Panc1 (cell line): ENCODE measurements at regions not wholly inside any gene's neighbourhood (a gene's known extent, or its start where the extent isn't known, plus 50 kb on each side); places are given as distances from the start of the nearest gene placed in this dataset.

Experiments used
- ATAC-seq: fragments of 200-7000 bp; cut with Tn5 transposase; 2 replicates; pipeline ENCODE4 v1.9.1; 2020; ENCODE audit warnings: mild to moderate bottlenecking, moderate library complexity
- BruUV-seq: library from RNA; stranded (reverse); fragments of 400-500 nt; replicated peaks from 2 replicates; lab custom pipeline; 2021; lab: Mats Ljungman, UMichigan
- CTCF ChIA-PET: fragments of 300-600 bp; sonication (Branson Sonifier 250); formaldehyde crosslinking; loops from one replicate; lab custom pipeline; 2022; ENCODE audit warnings: antibody characterized with exemption; lab: Charles Lee
- POLR2A ChIA-PET: fragments of 300-600 bp; sonication (Branson Sonifier 250); formaldehyde crosslinking; loops from one replicate; lab custom pipeline; 2022; ENCODE audit warnings: antibody characterized with exemption; lab: Charles Lee
- DNase-seq: peaks from one replicate; pipeline ENCODE4 v3.0.0-alpha.2; 2010; ENCODE audit warnings: low read depth, low spot score
- H3K27ac ChIP-seq: 2 replicates; pipeline ENCODE4 v1.5.1; 2011; ENCODE audit warnings: mild to moderate bottlenecking, low read length, inconsistent platforms
- H3K27me3 ChIP-seq: fragments of 200-500 bp; sonication (Bioruptor generic); 2 replicates; pipeline ENCODE4 v1.6.0; 2014; ENCODE audit warnings: low read length, inconsistent platforms; ENCODE audit not compliant: control insufficient read depth, insufficient read depth
- H3K36me3 ChIP-seq: fragments of 200-500 bp; sonication (Bioruptor generic); 2 replicates; pipeline ENCODE4 v1.5.1; 2014; ENCODE audit warnings: inconsistent platforms, mild to moderate bottlenecking, low read length, moderate library complexity; ENCODE audit not compliant: control insufficient read depth, insufficient read depth
- H3K4me1 ChIP-seq: 2 replicates; pipeline ENCODE4 v1.5.1; 2011; ENCODE audit warnings: inconsistent platforms, mild to moderate bottlenecking, low read length, moderate library complexity; ENCODE audit not compliant: control insufficient read depth, insufficient read depth
- H3K4me3 ChIP-seq, 2 experiments: 2 replicates each; pipeline ENCODE4 v1.5.1; 2011 to 2012; ENCODE audit warnings: low read depth in 2 of 2, low read length in 2 of 2, mild to moderate bottlenecking in 2 of 2, inconsistent platforms in 1 of 2, moderate library complexity in 1 of 2
- H3K9me3 ChIP-seq: fragments of 200-500 bp; sonication (Bioruptor generic); 2 replicates; pipeline ENCODE4 v1.5.1; 2014; ENCODE audit warnings: low read depth, mild to moderate bottlenecking, inconsistent platforms, low read length, moderate library complexity; ENCODE audit not compliant: control insufficient read depth, insufficient read depth
- CTCF ChIP-seq: fragments of 450-650 bp; IDR thresholded peaks from 2 replicates; pipeline ENCODE4 v1.5.1; 2017; ENCODE audit warnings: mild to moderate bottlenecking
- POLR2AphosphoS5 ChIP-seq: IDR thresholded peaks from 2 replicates; pipeline ENCODE4 v1.6.1; 2012; ENCODE audit warnings: mild to moderate bottlenecking, low read depth, low read length, moderate library complexity
- REST ChIP-seq, 2 experiments: IDR thresholded peaks; 2 replicates each; pipeline ENCODE4 v1.6.1; 2011 to 2012; ENCODE audit warnings: low read depth in 2 of 2, control low read depth in 1 of 2, low read length in 1 of 2, mild to moderate bottlenecking in 1 of 2, moderate library complexity in 1 of 2; ENCODE audit not compliant: insufficient read depth in 1 of 2
- SIN3A ChIP-seq: IDR thresholded peaks from 2 replicates; pipeline ENCODE4 v1.6.1; 2012; ENCODE audit warnings: low read depth, mild to moderate bottlenecking, low read length, moderate library complexity, borderline replicate concordance; ENCODE audit not compliant: insufficient read depth
- TCF7L2 ChIP-seq: IDR thresholded peaks from 2 replicates; pipeline ENCODE4 v1.6.1; 2011; ENCODE audit warnings: mild to moderate bottlenecking, low read depth, low read length, inconsistent platforms
- in situ Hi-C: cut with HindIII; loops from 2 replicates; pipeline ENCODE4 v1.10.0; 2016; ENCODE audit warnings: low sequenced_read_pairs, low pct_unique_long_range_greater_than_20kb
- intact Hi-C: fragments of 100-400 bp; cut with micrococcal nuclease; formaldehyde crosslinking; loops from one replicate; pipeline ENCODE4 v1.10.0; 2022; ENCODE audit not compliant: unreplicated experiment

GRCh38 chr1:115224636-115225035 is 113.4 kb downstream of the NGF start:
- Histone ChIP-seq H3K36me3 (no peaks in the 10 kb centered on the region), H3K27ac (no peak overlapping the region), H3K9me3 (no peaks in the 10 kb centered on the region), H3K4me1 (no peaks in the 10 kb centered on the region), H3K4me3 (no peak overlapping the region), H3K27me3 (no peaks in the 10 kb centered on the region)
- TF ChIP-seq TCF7L2 (no peak), POLR2AphosphoS5 (no peak), CTCF (no peak), REST (IDR thresholded peaks at IDR 0.05; ENCODE audit: insufficient read depth in 1 of 2, low read depth in 2 of 2, low read length in 1 of 2) (no peak), SIN3A (no peak)
- intact Hi-C loops, result no loop called here
- POLR2A ChIA-PET, result no interaction called here
- in situ Hi-C loops, result no loop called here
- DNase-seq (no peak), ATAC-seq (no peak)
- CTCF ChIA-PET, result no interaction called here
- BruUV-seq, result no TSS peak

- Histone ChIP-seq H3K36me3 (no peaks in the 10 kb centered on the region), H3K9me3 (no peaks in the 10 kb centered on the region), H3K27ac (no peak overlapping the region), H3K4me1 (no peaks in the 10 kb centered on the region), H3K4me3 (no peak overlapping the region), H3K27me3 (no peaks in the 10 kb centered on the region)
- no TSS peak for BruUV-seq
- no peak for TF ChIP-seq REST (IDR thresholded peaks at IDR 0.05; ENCODE audit: insufficient read depth in 1 of 2, low read depth in 2 of 2, low read length in 1 of 2)
- TF ChIP-seq TCF7L2, result no peak
- TF ChIP-seq CTCF, result no peak
- TF ChIP-seq POLR2AphosphoS5, result no peak
- no peak for TF ChIP-seq SIN3A
- DNase-seq, result no peak
- ATAC-seq, result no peak
- intact Hi-C loops, result no loop called here
- ChIA-PET POLR2A (no interaction called here), CTCF (no interaction called here)
- in situ Hi-C loops, result no loop called here
Measured at GRCh38 chr1:115222616-115223402, 115.2 kb downstream of the NGF start.
